ENCODE measurements at regions not wholly inside any gene's neighbourhood (a gene's known extent, or its start where the extent isn't known, plus 50 kb on each side); places are given as distances from the start of the nearest gene placed in this dataset.

GRCh38 chr5:56550227-56550626 lies 265.1 kb upstream of the MAP3K1 start:
- no peak overlapping the region for H3K4me3 ChIP-seq
- H3K27me3 ChIP-seq: no peaks in the 10 kb centered on the region
- no peaks in the 10 kb centered on the region for H3K4me1 ChIP-seq
- H3K36me3 ChIP-seq: no peaks in the 10 kb centered on the region
- H3K9me3 ChIP-seq: no peaks in the 10 kb centered on the region
- TF ChIP-seq, protein P1, sequence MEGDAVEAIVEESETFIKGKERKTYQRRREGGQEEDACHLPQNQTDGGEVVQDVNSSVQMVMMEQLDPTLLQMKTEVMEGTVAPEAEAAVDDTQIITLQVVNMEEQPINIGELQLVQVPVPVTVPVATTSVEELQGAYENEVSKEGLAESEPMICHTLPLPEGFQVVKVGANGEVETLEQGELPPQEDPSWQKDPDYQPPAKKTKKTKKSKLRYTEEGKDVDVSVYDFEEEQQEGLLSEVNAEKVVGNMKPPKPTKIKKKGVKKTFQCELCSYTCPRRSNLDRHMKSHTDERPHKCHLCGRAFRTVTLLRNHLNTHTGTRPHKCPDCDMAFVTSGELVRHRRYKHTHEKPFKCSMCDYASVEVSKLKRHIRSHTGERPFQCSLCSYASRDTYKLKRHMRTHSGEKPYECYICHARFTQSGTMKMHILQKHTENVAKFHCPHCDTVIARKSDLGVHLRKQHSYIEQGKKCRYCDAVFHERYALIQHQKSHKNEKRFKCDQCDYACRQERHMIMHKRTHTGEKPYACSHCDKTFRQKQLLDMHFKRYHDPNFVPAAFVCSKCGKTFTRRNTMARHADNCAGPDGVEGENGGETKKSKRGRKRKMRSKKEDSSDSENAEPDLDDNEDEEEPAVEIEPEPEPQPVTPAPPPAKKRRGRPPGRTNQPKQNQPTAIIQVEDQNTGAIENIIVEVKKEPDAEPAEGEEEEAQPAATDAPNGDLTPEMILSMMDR (IDR thresholded peaks at IDR 0.05): no peak
- no peak overlapping the region for H3K9ac ChIP-seq (ENCODE audit: low read depth in 2 of 2, low read length in 2 of 2)
- intact Hi-C loops (cut with DNase I): no loop called here
- H3K27ac ChIP-seq: no peak overlapping the region
- no peak for DNase-seq

DNA sequence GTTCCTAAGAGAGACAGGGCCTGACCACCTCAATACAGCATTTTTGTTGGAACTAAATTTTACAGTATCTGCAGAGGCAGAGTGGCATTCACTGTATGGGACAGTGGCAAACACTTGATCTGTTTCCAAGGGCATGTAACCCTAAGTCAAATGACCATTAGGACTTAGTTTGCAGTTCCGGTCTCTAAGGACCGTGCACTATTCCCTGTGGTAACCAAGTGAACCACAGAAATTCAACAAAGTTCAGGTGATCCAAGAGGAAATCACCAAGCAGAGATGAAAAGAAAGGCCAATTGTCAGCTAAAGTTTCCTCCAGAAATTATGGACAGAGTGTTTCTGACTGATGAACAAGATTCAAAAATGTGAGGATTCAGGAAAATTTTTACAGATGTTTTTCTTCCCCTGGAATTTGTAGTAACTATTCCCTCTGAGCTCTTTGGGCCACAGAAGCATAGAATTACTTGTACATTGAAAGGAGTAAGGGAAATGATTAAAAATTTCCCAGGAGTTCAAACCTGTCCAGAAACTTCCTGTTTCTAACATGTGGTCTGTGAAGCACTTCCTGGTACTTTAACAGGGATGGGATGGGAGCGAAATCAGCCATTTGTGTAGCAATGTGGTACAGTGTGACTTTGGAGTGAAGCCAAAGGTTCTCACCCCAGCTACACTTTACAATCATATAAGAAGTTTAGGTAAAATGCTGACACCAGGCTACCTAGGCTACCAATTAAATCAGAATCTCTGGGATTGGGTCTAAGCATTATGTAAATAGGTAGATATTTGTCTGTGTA lies 266.1 kb upstream of the MAP3K1 start:
- no peaks in the 10 kb centered on the region for H3K4me1 ChIP-seq
- TF ChIP-seq, protein P1 (IDR thresholded peaks at IDR 0.05): no peak
- no peaks in the 10 kb centered on the region for H3K9me3 ChIP-seq
- DNase-seq: no peak
- intact Hi-C loops (cut with DNase I): no loop called here
- H3K27ac ChIP-seq: no peak overlapping the region
- no peaks in the 10 kb centered on the region for H3K36me3 ChIP-seq
- H3K9ac ChIP-seq (ENCODE audit: low read depth in 2 of 2, low read length in 2 of 2): no peak overlapping the region
- no peak overlapping the region for H3K4me3 ChIP-seq
- H3K27me3 ChIP-seq: no peaks in the 10 kb centered on the region

- intact Hi-C loops (cut with DNase I): no loop called here
- Histone ChIP-seq H3K27ac (no peak overlapping the region), H3K9ac (ENCODE audit: low read depth in 2 of 2, low read length in 2 of 2) (no peak overlapping the region)
These were observed 270.3 kb upstream of the MAP3K1 start for GRCh38 chr5:56545016-56545415.

DNA sequence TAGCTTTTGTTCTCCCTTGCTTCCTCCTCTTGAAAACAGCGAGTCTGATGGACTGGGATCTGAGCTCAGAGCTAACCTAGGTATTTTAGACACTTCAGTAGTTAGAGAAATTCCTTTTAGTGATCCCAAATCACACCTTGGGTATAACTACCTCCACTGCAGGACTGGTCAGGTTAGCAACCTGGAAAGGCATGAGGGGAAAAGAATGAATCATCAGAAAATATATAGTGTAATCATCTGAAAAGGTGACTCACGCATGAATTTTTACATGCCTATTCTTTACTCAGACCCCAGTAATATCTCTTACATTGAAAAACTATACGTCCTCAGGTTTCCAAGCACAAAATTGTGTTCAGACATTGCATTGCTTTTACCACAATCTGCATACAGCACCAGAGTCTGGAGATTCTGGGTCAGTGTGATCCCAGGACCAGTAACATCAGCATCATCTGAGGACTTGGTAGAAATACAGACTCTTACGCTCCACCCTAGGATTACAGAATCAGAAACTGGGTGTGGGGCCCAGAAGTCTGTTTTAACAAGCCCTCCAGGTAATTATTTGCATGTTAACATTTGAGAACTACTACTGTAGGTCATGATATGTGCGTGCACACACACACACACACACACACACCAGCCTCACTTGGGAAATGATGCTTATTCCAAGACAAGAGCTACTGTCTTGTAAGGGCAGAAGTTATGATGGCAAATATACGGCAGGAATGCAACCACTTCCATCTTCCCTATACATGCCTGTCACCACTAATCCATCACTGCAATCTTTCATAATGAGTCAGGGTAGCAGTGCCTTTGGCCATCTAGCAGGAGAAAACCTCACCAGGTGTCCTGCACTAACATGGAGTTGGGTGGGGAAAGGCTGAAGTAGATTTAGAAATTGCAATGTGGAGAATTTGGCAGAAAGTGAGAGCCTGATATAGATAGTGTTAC lies 271.6 kb upstream of the MAP3K1 start:
- no peaks in the 10 kb centered on the region for H3K9me3 ChIP-seq
- no peak for DNase-seq
- TF ChIP-seq, protein P1 (IDR thresholded peaks at IDR 0.05): no peak
- no peak overlapping the region for H3K9ac ChIP-seq (ENCODE audit: low read depth in 2 of 2, low read length in 2 of 2)
- intact Hi-C loops (cut with DNase I): no loop called here
- H3K27ac ChIP-seq: no peak overlapping the region
- H3K4me3 ChIP-seq: no peak overlapping the region
- H3K36me3 ChIP-seq: no peaks in the 10 kb centered on the region
- no peaks in the 10 kb centered on the region for H3K4me1 ChIP-seq
- H3K27me3 ChIP-seq: no peaks in the 10 kb centered on the region

More at GRCh38 chr5:56545016-56545415, 270.3 kb upstream of the MAP3K1 start:
- DNase-seq: no peak
- TF ChIP-seq, protein P1 (IDR thresholded peaks at IDR 0.05): no peak
- Histone ChIP-seq H3K4me3 (no peak overlapping the region), H3K4me1 (no peaks in the 10 kb centered on the region), H3K9me3 (no peaks in the 10 kb centered on the region), H3K27me3 (no peaks in the 10 kb centered on the region), H3K36me3 (no peaks in the 10 kb centered on the region)

GRCh38 chr5:56540266-56540665 lies 275.1 kb upstream of the MAP3K1 start:
- TF ChIP-seq, protein P1 (IDR thresholded peaks at IDR 0.05): no peak
- intact Hi-C loops (cut with DNase I): no loop called here
- no peaks in the 10 kb centered on the region for H3K27me3 ChIP-seq
- no peak overlapping the region for H3K27ac ChIP-seq
- H3K36me3 ChIP-seq: no peaks in the 10 kb centered on the region
- DNase-seq: no peak
- no peak overlapping the region for H3K9ac ChIP-seq (ENCODE audit: low read depth in 2 of 2, low read length in 2 of 2)
- H3K4me1 ChIP-seq: no peaks in the 10 kb centered on the region
- H3K9me3 ChIP-seq: no peaks in the 10 kb centered on the region
- H3K4me3 ChIP-seq: no peak overlapping the region

Measured in colonic mucosa (tissue), 4 donors.